Activated CD8-positive, alpha-beta T cell treated with anti-CD3 and anti-CD28 coated beads for 36 hours (primary cell): ENCODE measurements at regions not wholly inside any gene's neighbourhood (a gene's known extent, or its start where the extent isn't known, plus 50 kb on each side); places are given as distances from the start of the nearest gene placed in this dataset.

Experiments
- ATAC-seq: fragments of 200-7000 bp; cut with Tn5 transposase; one replicate; pipeline ENCODE4 v1.10.0; 2021; ENCODE audit warnings: mild to moderate bottlenecking, moderate library complexity
- CTCF ChIA-PET: fragments of 350-600 bp; sonication (Branson Sonifier 250); formaldehyde crosslinking; loops from one replicate; lab custom pipeline; 2021; ENCODE audit warnings: antibody characterized with exemption; lab: Charles Lee
- POLR2A ChIA-PET: fragments of 350-600 bp; sonication (Branson Sonifier 250); formaldehyde crosslinking; loops from one replicate; lab custom pipeline; 2021; ENCODE audit warnings: antibody characterized with exemption; lab: Charles Lee
- DNase-seq: peaks from one replicate; pipeline ENCODE4 v3.0.0-alpha.2; 2020
- H3K27ac Mint-ChIP-seq: one replicate; pipeline ENCODE4 v1.8.0; 2021; ENCODE audit warnings: mild to moderate bottlenecking, mixed read lengths
- H3K27me3 Mint-ChIP-seq: one replicate; pipeline ENCODE4 v1.8.0; 2021; ENCODE audit warnings: mixed read lengths
- H3K36me3 Mint-ChIP-seq: one replicate; pipeline ENCODE4 v1.8.0; 2021; ENCODE audit warnings: low read depth, mixed read lengths
- H3K4me1 Mint-ChIP-seq: one replicate; pipeline ENCODE4 v1.8.0; 2021; ENCODE audit warnings: low read depth, mixed read lengths
- H3K4me3 Mint-ChIP-seq: one replicate; pipeline ENCODE4 v1.8.0; 2021; ENCODE audit warnings: mild to moderate bottlenecking, moderate library complexity, mixed read lengths
- H3K9me3 Mint-ChIP-seq: one replicate; pipeline ENCODE4 v1.8.0; 2021; ENCODE audit warnings: mixed read lengths
- intact Hi-C: fragments of 100-400 bp; cut with micrococcal nuclease; formaldehyde crosslinking; loops from one replicate; pipeline ENCODE4 v1.10.0; 2022
- TF ChIP-seq, protein P1 (sequence below): fragments of 200-600 bp; IDR thresholded peaks from one replicate; pipeline ENCODE4 v1.8.0; 2022; ENCODE audit warnings: antibody characterized with exemption, mild to moderate bottlenecking

DNA sequence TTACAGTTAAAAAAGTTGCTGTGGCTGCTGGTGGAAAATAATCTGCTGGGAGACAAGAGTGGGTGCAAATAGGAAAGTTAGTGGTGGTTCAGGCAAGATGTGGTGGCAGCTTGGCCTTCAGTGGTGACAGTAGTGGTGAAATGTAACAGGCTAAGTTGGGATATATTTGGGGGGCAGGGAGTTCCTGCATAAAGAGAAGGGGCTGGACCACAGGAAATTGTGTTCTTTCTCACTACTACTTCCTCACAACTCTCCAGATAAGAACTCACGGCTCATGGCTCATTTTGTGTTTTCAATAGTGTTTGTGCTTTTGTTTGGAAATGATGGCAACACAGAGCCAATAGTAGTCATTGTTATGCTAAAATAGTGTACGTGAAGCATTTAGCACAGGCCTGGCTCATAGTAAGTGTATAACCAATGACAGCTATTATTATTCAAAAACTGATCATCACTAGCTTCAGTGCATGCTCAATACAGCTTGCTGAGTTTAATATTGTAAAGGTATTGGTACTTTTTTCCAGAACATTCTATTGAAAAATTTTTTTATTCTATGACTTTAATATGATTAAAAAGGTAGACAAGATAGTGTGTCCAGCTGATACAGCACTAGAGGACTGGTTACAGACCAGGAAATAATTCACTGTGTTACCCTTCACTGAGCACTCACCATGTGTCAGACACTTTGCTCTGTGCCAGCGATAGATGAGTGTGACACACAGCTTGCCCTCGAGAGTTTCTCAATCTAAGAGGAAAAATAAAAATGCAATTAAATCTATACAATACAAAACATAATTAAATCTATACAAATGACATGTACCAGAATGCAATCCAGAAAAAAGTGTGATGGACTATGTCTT lies 209.8 kb downstream of the POU4F1 start:
- H3K4me1 Mint-ChIP-seq: no peaks in the 10 kb centered on the region
- H3K36me3 Mint-ChIP-seq: no peaks in the 10 kb centered on the region
- POLR2A ChIA-PET: no interaction called here
- no peak for DNase-seq
- H3K27ac Mint-ChIP-seq: no peak overlapping the region
- intact Hi-C loops: no loop called here
- TF ChIP-seq, protein P1, sequence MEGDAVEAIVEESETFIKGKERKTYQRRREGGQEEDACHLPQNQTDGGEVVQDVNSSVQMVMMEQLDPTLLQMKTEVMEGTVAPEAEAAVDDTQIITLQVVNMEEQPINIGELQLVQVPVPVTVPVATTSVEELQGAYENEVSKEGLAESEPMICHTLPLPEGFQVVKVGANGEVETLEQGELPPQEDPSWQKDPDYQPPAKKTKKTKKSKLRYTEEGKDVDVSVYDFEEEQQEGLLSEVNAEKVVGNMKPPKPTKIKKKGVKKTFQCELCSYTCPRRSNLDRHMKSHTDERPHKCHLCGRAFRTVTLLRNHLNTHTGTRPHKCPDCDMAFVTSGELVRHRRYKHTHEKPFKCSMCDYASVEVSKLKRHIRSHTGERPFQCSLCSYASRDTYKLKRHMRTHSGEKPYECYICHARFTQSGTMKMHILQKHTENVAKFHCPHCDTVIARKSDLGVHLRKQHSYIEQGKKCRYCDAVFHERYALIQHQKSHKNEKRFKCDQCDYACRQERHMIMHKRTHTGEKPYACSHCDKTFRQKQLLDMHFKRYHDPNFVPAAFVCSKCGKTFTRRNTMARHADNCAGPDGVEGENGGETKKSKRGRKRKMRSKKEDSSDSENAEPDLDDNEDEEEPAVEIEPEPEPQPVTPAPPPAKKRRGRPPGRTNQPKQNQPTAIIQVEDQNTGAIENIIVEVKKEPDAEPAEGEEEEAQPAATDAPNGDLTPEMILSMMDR: no peak
- no peak overlapping the region for H3K4me3 Mint-ChIP-seq
- H3K27me3 Mint-ChIP-seq: peaks cover 2% of the 10 kb centered on the region
- H3K9me3 Mint-ChIP-seq: peaks cover 2% of the 10 kb centered on the region
- no peak for ATAC-seq
- CTCF ChIA-PET: no interaction called here

DNA sequence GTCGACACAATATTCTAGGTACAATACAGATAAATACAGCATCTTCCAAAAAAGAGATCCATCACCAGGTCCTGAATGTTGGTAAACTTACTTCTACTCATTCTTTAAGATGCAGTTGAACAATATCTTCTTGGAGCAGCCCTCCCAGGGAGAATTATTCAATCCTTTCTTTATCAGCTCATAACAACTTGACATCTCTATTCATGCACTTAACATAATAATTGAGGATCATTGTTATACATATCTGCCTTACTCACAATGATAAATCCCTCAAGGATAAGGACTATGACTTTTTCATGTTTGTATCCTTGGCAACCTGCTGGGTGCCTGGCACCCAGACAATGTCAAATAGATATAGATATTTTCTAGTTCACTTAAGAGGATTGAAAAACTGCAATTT lies 219.5 kb downstream of the POU4F1 start:
- Mint-ChIP-seq H3K27me3 (peaks cover 7% of the 10 kb centered on the region), H3K4me3 (no peak overlapping the region), H3K27ac (no peak overlapping the region), H3K4me1 (no peaks in the 10 kb centered on the region), H3K9me3 (no peaks in the 10 kb centered on the region), H3K36me3 (no peaks in the 10 kb centered on the region)
- TF ChIP-seq, protein P1: no peak
- ATAC-seq: no peak
- no peak for DNase-seq
- intact Hi-C loops: no loop called here
- ChIA-PET POLR2A (no interaction called here), CTCF (interaction anchor here (1.2 kb wide), 1 partner anchor 246 kb away, joined by 3 read pairs; no protein-coding TSS in a partner anchor)

- Mint-ChIP-seq H3K4me3 (no peak overlapping the region), H3K9me3 (no peaks in the 10 kb centered on the region), H3K4me1 (no peaks in the 10 kb centered on the region), H3K27me3 (peaks cover 3% of the 10 kb centered on the region), H3K36me3 (no peaks in the 10 kb centered on the region), H3K27ac (no peak overlapping the region)
- ChIA-PET POLR2A (no interaction called here), CTCF (no interaction called here)
- intact Hi-C loops: no loop called here
- ATAC-seq (no peak), DNase-seq (no peak)
- TF ChIP-seq, protein P1: no peak
These were observed 220.3 kb downstream of the POU4F1 start for GRCh38 chr13:78383071-78383484.

GRCh38 chr13:78382491-78382890 lies 220.9 kb downstream of the POU4F1 start:
- Mint-ChIP-seq H3K36me3 (no peaks in the 10 kb centered on the region), H3K4me1 (no peaks in the 10 kb centered on the region), H3K4me3 (no peak overlapping the region), H3K9me3 (no peaks in the 10 kb centered on the region), H3K27me3 (peaks cover 2% of the 10 kb centered on the region), H3K27ac (no peak overlapping the region)
- DNase-seq: no peak
- POLR2A ChIA-PET: no interaction called here
- CTCF ChIA-PET: no interaction called here
- no peak for ATAC-seq
- intact Hi-C loops: no loop called here
- TF ChIP-seq, protein P1: no peak

DNA sequence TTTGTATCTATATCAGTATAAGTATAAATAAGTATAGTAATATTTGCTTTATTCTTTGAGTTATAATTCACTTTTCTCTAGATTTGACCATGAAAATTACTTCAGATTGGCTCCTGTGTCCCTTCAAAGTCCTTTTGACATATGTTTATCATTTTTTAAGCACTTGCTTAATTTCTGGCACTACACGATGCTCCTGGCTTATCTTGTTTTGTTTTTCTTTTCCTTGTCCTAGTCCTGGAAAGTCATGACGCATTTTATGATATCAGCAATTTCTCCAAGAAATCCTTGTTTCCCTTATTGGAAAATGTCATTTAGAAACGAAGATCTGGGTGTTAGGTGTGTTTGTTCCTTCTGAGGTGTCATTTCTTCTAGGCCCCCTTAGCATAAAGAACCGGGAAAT lies 226.5 kb downstream of the POU4F1 start:
- TF ChIP-seq, protein P1: no peak
- H3K27ac Mint-ChIP-seq: no peak overlapping the region
- DNase-seq (no peak), ATAC-seq (no peak)
- H3K9me3 Mint-ChIP-seq: no peaks in the 10 kb centered on the region
- peaks cover 2% of the 10 kb centered on the region for H3K27me3 Mint-ChIP-seq
- no peaks in the 10 kb centered on the region for H3K4me1 Mint-ChIP-seq
- intact Hi-C loops: no loop called here
- ChIA-PET POLR2A (no interaction called here), CTCF (no interaction called here)
- no peak overlapping the region for H3K4me3 Mint-ChIP-seq
- H3K36me3 Mint-ChIP-seq: no peaks in the 10 kb centered on the region
